Thoracic aorta (tissue), 2 donors: ENCODE measurements at regions not wholly inside any gene's neighbourhood (a gene's known extent, or its start where the extent isn't known, plus 50 kb on each side); places are given as distances from the start of the nearest gene placed in this dataset.

Source experiments
- ATAC-seq: fragments of 150-250 bp; one replicate; pipeline ENCODE4 v1.8.0; 2017; ENCODE audit warnings: low read depth; ENCODE audit not compliant: insufficient number of reproducible peaks, low FRiP score
- DNase-seq: peaks from one replicate; pipeline ENCODE4 v3.0.0-alpha.2; 2020; ENCODE audit warnings: low spot score
- H3K27ac ChIP-seq, 2 donors: fragments of 200-600 bp; sonication (generic); 1 replicate in 1 of 2; 2 replicates in 1 of 2; pipeline ENCODE4 v1.5.1; 2016; ENCODE audit warnings: mild to moderate bottlenecking in 2 of 2, moderate library complexity in 2 of 2
- H3K27me3 ChIP-seq: fragments of 200-600 bp; sonication (generic); replicated peaks from 2 replicates; pipeline ENCODE4 v1.6.0; 2016; ENCODE audit warnings: mild to moderate bottlenecking; ENCODE audit not compliant: insufficient read depth
- H3K36me3 ChIP-seq: fragments of 200-600 bp; sonication (generic); one replicate; pipeline ENCODE4 v1.5.1; 2016
- H3K4me1 ChIP-seq, 2 donors: fragments of 200-600 bp; sonication (generic); 1 replicate in 1 of 2; 2 replicates in 1 of 2; pipeline versions ENCODE4 v1.5.1 to v1.6.0; 2016; ENCODE audit warnings: low read depth in 2 of 2, mild to moderate bottlenecking in 1 of 2; ENCODE audit not compliant: control insufficient read depth in 1 of 2
- H3K4me3 ChIP-seq: fragments of 200-600 bp; sonication (generic); 2 replicates; pipeline ENCODE4 v1.5.1; 2016; ENCODE audit warnings: mild to moderate bottlenecking
- H3K9me3 ChIP-seq: fragments of 200-600 bp; sonication (generic); 2 replicates; pipeline ENCODE4 v1.5.1; 2016
- TF ChIP-seq, protein P1 (sequence below): fragments of 200-600 bp; sonication (generic); IDR thresholded peaks from one replicate; pipeline ENCODE4 v1.5.1; 2019; ENCODE audit warnings: antibody characterized with exemption

DNA sequence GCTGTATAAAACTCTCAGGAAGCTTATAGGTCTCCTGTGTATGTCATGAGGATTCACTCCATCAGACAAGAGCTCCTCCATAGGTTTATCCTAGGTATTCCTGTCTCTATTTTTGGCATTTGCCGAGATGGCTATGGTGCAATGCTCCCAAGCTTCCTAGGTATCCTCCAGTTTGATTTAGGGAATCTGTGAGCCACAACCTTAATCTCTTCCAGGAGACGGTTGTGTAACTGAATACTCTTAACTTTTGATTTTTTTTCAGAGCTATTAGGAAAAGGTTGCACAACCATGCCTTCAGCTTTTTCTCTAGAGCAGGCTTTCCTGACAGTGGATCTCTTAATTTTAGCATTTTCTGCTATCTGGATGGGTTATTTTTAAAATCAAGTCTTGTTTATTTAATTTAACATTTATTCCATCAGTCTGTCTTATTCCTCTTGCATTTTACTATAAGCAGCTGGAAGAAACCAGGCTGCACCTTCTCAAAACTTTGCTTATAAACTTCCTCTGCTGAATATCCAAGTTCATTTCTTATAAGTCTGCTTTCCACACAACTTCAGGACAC is 69.4 kb upstream of the BACE2 start:
- H3K4me3 ChIP-seq = no peak overlapping the region
- H3K27me3 ChIP-seq = no peaks in the 10 kb centered on the region
- ATAC-seq (no peak), DNase-seq (no peak)
- H3K36me3 ChIP-seq = no peaks in the 10 kb centered on the region
- no peak overlapping the region for H3K27ac ChIP-seq
- no peaks in the 10 kb centered on the region for H3K4me1 ChIP-seq
- TF ChIP-seq, protein P1, sequence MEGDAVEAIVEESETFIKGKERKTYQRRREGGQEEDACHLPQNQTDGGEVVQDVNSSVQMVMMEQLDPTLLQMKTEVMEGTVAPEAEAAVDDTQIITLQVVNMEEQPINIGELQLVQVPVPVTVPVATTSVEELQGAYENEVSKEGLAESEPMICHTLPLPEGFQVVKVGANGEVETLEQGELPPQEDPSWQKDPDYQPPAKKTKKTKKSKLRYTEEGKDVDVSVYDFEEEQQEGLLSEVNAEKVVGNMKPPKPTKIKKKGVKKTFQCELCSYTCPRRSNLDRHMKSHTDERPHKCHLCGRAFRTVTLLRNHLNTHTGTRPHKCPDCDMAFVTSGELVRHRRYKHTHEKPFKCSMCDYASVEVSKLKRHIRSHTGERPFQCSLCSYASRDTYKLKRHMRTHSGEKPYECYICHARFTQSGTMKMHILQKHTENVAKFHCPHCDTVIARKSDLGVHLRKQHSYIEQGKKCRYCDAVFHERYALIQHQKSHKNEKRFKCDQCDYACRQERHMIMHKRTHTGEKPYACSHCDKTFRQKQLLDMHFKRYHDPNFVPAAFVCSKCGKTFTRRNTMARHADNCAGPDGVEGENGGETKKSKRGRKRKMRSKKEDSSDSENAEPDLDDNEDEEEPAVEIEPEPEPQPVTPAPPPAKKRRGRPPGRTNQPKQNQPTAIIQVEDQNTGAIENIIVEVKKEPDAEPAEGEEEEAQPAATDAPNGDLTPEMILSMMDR = no peak
- H3K9me3 ChIP-seq = no peaks in the 10 kb centered on the region

DNA sequence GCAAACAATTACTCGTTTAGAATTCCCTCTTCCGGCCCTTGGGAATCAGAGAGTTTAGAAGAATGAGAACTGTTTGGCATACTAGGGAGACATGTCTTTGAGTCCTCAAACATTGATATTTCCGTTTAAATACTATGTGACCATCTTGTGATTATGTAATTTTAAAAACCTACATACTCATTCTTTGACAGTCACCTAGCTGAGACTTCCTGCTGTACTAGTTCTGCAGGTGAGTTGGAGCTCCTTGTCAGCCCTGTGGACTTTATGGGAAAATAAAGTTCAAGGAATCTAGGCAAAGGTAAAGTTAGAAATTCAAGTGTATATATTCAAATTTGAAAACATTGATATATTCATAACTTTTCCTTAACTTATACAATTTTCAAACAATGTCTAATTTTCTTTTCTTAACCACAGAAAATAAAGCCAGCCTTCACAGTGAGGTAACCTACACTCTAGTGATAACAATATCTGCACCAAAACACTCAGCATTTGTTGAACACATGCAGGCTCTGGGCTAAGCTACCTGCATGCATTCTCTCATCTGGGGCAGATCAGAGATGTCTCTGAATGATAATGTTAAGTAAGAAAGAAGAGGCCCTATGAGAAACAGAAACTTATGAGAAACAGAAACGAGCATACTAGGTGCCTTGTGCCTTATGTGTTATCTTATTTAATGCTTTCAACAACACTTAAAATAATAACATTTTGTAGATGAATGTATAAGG is 67.0 kb upstream of the BACE2 start:
- no peak overlapping the region for H3K27ac ChIP-seq
- DNase-seq (no peak), ATAC-seq (no peak)
- TF ChIP-seq, protein P1 = no peak
- H3K9me3 ChIP-seq = no peaks in the 10 kb centered on the region
- H3K36me3 ChIP-seq = no peaks in the 10 kb centered on the region
- no peaks in the 10 kb centered on the region for H3K27me3 ChIP-seq
- no peak overlapping the region for H3K4me3 ChIP-seq
- no peaks in the 10 kb centered on the region for H3K4me1 ChIP-seq

DNA sequence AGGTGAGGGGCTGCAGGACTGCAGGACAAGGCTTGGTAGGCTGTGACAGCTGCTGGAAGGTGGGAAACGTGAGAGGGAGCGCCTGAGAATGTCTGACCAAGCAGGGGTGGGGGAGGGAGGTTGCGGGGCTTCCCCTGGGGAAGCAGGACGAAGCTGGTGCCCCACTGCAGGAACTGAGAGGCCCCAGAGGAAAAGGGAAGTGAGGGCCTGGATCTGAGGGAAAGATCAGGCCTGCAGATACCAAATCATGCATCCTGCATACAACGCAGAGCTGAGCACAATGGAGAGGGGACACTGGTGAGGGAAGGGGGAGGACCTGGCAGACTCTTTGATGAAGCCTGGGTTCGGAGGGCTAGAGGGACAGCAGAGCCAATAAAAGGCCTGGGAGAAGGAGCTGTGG is 65.7 kb upstream of the BACE2 start:
- ATAC-seq (no peak), DNase-seq (no peak)
- no peaks in the 10 kb centered on the region for H3K9me3 ChIP-seq
- TF ChIP-seq, protein P1 = no peak
- H3K27me3 ChIP-seq = no peaks in the 10 kb centered on the region
- no peak overlapping the region for H3K27ac ChIP-seq
- H3K36me3 ChIP-seq = no peaks in the 10 kb centered on the region
- H3K4me1 ChIP-seq = no peaks in the 10 kb centered on the region
- no peak overlapping the region for H3K4me3 ChIP-seq

DNA sequence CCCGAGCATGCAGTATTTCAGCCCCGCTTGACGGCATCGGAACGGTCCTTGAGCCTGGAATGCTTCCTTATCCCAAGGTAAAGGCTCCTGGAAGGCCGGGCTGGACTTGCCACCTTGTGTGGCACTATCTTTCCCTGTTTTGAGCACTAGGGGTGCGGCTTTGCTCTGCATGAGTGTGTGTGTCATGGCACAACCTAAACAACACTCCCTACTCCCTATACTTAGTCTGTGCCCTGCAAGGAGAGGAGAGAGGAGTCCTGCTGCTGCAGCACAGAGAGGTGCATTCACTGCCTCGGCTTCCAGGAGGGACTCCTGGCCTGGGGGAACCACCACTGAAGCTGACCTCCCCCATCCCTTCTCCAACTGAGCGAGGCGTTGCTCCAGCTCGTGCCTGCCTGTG is 60.4 kb upstream of the BACE2 start:
- no peak for ATAC-seq

More for the DNA sequence above, 60.4 kb upstream of the BACE2 start:
- TF ChIP-seq, protein P1 = no peak
- Histone ChIP-seq H3K4me1 (no peaks in the 10 kb centered on the region), H3K36me3 (no peaks in the 10 kb centered on the region), H3K4me3 (no peak overlapping the region), H3K27me3 (no peaks in the 10 kb centered on the region), H3K9me3 (no peaks in the 10 kb centered on the region), H3K27ac (no peak overlapping the region)
- DNase-seq = no peak
